AG20443 (cell line): ENCODE measurements at regions not wholly inside any gene's neighbourhood (a gene's known extent, or its start where the extent isn't known, plus 50 kb on each side); places are given as distances from the start of the nearest gene placed in this dataset.

ENCODE experiments used
- DNase-seq: peaks from one replicate; pipeline ENCODE4 v3.0.0; 2012; ENCODE audit warnings: low spot score, mixed read lengths

DNA sequence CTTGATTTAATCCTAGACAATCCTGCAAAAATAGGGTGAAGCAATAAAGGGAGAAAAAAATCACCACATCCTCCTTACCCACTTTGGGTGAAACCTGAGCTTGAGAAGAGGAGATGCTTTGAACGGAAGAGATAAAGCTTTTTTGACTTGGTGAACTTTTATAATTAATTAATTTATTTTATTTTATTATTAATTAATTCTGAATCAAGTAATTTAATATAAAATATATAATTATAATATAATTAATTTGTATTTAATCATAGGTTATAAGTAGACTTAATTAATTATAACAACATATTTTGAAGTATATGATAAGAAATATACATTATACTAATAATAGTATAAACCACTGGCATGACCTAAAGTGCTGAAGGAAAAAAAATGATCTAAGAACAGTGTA lies 2164.8 kb downstream of the LRRC4C start:
- DNase-seq = no peak

DNA sequence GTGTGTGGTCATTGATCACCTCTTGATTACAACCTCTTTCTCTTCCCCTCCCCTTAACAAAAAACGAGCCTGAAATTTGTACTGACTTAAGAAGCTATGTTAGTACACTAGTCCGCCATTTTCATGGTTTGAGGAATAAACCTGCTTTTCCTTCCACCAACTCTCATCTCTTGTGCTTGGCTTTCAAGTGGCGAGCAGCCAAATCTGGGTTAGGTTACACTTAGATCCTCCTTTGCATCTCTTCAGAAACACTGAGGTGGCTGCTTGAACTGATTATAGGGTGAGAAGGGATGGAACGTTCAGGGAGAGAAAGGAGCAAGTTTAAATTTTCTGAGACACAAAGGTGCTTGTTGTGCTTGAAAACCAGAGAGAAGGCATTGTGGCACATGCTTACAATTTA lies 2171.4 kb downstream of the LRRC4C start:
- DNase-seq = no peak

DNA sequence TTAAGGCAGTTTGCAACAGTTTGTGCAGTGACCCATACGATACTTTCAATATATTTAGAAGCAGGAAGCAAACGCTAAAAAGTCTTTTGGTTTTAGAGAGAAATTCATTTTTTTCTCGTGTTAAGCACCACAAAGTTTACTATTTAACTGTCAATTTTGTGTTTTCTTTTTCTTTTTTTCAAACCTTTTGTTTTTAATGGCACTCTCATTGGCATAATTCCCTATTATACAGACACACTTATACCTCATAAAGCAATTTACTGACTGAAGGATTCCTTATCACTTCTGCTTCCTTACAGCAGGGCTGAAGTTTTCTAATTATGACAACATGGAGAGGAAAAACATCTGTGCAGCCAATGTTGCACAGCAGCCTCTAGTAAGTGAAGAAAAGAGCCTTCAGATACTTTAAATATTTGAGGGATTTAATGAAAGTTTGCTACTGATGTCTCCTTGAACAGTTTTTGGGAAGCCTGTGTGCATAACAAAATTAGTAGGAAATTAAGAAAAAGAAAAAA lies 2191.2 kb downstream of the LRRC4C start:
- no peak for DNase-seq

DNA sequence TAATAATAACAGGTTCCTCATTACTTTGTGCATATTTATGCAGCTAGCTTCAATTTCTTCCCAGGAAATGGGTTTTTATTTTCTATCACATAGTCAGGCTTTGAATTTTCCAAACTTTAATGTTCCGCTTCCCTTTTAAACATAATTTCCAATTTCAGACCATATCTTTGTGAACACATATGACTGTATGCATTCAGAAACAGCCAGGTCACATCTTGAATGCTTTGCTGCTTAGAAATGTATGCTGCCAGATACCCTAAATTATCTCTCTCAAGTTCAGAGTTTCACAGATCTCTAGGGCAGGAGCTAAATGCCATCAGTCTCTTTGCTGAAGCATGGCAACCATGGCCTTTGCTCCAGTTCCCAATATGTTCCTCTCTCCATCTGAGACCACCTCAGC lies 2203.8 kb downstream of the LRRC4C start:
- no peak for DNase-seq

DNA sequence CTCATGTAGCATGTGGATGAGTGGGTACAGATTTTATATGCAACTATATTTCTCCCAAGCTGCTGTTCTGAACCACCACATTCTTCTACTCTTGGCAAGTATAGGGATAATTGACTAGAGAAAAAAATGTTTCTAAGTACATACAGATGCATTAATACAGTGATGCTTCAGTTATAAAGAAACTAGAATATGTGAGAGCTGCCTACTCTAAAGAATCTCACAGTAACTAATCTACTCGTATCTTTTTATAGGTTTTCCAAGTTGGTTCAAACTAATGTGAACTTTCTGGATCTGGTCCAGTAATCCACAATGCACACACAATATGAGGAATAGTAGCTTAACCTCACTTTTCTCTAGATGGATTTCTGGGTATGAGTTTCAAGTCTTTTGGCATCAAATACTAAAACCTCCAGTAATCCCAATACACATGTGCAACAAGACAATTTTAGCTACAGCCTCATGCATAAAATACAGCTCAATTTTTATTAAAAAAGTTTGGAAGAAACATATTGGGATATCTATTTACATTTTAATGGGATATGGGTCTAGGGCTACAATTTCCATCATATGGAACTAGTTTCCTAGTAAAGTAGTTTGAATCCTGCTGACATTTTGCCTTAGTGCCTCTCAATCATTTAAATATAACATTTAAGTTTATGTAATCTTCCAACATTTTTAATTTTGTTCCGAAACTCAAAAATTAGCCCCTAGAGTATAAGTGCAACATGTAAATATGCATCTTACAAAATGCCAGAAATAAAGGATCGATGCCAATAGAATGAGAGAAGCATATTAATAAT lies 2209.7 kb downstream of the LRRC4C start:
- no peak for DNase-seq

DNA sequence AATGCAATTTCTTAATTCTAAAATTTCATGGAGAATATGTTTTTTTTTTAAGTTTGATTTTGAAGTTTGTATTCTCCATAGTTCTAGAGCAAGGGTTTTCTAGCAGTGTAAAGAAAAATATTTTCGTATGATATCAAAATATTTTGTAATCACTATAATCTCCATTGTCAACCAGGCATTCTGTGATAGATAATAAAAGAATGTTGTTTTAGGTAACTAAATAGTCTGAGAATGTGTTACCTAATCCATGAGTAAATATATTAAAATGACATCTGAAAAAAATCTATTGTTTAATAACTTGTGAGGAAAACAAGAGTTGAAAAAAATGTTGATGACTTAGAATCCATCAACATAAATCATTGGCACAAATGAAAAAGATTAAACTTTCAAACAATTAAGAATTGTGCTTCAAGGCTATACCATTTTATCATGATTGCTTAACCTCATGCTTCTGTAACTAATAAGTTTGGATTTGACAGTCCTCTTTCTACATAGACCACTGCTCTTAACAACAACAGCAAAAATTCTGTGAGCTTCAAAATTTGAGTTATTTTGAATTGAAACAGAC lies 2211.8 kb downstream of the LRRC4C start:
- no peak for DNase-seq

DNA sequence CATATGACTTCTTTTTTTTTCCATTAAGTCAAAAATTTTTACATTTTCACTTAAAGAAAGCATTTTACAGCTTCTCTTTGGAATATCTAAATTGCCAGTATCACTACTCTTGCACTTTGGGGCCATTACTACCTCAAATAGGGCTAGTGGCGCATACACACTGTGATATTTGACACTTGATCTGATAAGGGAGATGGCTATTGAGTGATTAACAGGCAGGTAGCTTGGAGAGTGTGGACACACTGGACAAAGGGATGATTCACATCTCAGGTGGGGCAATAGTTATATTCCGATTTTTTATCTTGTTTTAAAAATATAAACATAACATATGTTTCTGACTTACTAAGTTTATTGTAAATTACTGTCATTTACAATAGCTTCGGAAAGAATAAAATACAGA lies 2219.9 kb downstream of the LRRC4C start:
- no peak for DNase-seq

DNA sequence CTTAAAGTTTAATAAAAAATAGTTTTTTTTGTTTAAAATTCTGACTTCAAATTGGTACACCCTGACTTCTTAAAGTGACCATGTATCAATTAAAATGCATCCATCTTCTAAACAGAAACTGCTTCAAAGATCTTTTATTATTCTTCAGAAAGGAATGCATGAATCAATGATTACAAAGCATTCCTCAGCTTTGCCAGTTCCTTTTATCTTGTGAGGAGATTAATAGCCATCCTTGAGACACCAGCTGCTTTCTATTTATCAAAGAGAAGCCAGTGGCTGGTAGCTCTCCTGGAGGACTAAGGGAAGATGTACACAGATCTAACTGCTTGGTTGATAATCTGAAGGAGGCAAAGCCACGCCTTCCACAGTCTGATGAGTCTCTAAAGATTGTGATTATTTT lies 2222.5 kb downstream of the LRRC4C start:
- no peak for DNase-seq

DNA sequence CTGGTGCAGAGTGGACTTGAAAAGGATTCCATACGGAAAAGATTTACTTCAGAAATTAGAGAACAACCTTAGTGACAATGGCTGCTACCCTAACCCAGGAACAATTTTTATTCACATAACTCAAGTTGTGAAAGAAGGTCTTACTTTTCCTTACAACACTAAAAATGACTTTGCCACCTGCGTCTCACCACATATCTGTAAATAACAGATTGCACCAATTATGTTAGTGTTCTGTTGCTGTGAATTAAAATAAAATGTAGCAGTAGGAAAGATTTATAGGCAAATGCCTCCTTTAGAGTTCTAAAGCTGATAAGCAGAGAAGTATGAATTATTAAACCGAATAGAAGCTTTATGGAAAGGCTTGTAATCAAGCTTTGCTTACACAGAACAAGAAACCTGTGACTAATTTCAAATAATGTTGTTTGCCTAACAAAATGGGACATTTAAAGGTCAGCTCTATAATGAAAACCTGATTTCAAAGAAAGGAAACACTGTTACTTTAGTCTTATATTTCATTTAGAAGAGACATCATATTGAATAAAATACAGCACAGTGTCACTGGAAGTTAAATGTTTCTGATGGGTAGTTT lies 2237.8 kb downstream of the LRRC4C start:
- no peak for DNase-seq

DNA sequence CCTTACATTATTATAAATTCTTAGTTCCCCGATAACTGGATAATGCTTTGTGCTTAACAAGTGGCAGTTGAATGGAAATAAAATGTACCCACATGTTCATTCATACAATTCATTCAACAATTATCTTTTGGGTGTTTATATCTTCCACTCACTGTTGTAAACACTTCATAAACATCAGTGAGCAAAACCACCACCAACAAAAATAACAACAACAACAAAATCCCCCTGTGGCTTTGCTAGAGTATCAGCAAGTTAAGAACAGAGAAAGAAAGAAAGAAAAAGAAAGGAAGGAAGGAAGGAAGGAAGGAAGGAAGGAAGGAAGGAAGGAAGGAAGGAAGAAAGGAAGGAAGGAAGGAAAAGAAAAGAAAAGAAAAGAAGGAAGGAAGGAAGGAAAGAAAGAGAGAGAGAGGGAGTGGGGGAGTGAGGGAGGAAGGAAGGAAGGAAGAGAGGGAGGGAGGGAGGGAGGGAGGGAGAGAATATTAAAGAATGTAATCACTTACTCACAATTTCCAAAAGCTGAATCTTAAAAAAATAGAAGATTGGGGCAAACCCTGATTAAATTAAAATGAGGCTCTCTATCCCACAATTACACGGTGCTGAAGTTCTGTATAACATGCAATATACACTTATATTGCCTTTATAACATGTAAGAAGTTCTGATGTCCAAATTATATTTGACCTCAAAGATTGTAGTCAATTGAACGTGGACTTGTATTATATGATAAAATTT lies 2238.8 kb downstream of the LRRC4C start:
- DNase-seq = no peak

DNA sequence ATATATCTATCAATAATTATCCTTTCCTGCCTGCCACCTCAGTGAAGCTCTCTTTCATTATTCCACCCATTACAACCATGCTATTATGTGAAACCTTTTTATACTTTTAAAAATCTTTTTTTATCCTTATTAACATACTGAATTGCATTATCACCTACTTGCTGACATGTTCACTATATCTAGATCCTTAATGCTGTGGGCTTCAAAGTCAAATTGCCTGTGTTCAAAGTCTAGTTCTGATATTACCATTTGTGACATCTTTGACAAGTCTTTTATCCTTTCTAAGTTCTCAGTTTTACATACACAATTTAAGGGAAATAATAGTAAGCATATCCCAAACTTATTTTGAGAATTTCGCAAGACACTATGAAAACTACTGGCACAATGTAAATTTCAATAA lies 2239.4 kb downstream of the LRRC4C start:
- DNase-seq = no peak

DNA sequence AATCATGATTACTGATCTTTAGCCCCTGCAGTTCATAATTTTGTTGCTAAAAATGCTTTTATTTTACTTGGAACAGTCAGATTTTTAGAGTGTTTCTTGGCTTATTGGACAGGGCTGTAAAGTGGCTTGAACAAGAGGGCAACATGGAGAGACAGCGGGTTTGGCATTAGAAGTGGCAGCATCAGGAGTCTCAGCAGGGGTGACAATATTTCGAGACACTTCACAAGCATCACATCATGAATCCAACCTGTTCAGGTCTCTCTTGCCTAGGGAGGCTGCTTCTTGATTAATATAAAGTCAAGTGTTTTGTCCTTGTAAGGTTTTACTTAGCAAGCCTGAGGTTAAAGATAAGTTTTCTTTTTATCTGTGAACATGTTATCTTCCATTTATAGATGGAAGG lies 2249.5 kb downstream of the LRRC4C start:
- DNase-seq = no peak

DNA sequence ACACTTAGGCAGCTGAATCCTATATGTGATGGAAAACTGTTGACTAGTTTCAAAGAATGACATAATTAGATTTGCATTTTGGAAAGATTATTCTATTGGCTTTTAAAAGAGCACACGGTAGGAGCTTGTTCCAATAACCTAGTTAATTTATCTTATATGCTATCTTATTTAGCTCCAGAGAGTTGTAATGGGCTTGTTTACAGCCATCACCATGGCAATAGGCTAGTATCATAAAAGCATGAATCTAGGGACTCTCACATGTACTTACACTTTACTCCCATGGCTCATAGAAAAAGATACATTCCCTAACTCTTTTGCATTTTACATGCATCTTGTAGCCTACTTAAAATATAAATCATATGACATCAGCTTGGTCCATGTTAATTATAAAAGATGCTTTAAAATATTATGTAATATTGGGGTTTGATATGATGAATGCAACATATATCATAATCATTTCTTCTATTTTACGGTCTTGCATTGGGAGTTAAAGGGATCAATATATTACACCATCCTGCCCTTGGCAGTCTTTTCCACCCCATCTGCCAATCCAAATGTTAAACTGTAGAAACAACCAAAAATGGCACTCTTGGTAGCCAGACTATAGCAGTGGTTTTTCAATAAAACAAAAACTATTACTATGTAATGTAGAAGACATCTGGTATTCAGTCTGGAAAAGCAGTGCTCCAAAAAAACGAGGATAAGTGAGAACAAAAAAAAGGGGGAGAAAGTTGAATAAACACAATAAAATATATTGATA lies 2254.0 kb downstream of the LRRC4C start:
- DNase-seq = no peak

DNA sequence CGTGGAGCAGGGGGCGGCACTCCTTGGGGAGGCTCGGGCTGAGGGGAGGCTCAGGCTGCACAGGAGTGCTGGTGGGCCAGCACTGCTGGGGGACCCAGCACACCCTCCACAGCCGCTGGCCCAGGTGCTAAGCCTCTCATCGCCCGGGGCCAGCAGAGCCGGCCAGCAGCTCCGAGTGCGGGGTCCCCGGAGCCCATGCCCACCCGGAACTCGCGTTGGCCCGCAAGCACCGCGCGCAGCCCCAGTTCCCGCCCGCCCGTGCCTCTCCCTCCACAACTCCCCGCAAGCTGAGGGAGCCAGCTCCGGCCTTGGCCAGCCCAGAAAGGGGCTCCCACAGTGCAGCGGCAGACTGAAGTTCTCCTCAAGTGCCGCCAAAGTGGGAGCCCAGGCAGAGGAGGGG lies 2266.8 kb downstream of the LRRC4C start:
- DNase-seq = no peak

DNA sequence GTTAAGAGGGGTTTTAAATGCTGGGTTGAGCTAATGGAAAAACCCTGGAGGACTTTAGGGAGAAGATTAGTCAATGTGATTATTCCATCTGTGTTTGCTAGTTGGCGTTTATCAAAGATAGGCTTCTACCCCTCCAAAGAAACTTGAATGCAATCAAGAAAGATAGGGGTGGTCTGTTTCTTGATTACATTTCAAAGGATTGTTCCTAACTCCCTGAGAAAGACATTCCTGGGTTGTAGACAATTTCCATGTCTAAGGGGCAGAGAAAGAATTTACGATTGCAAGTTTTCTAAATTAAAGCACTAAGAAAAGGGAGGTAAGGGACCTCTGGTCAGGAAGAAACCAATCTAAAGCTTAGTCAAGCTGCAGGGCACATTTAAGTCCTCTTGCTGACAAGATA lies 2268.7 kb downstream of the LRRC4C start:
- DNase-seq = no peak

DNA sequence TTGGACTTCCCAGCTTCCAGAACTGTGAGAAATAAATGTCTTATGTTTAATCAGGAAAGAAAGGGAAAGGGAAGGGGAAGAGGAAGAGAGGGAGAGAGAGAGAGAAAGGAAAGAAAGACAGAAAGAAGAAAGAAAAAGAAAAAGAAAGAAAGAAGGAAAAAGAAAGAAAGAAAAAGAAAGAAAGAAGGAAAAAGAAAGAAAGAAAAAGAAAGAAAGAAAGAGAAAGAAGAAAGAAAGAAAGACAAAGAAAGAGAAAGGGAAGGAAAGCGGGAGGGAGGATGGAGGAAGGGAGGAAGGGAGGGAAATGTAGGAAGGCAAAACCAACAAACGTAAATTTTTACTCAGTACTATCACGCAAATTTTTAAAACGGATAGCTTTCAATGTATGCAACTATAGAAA lies 2281.8 kb downstream of the LRRC4C start:
- no peak for DNase-seq

DNA sequence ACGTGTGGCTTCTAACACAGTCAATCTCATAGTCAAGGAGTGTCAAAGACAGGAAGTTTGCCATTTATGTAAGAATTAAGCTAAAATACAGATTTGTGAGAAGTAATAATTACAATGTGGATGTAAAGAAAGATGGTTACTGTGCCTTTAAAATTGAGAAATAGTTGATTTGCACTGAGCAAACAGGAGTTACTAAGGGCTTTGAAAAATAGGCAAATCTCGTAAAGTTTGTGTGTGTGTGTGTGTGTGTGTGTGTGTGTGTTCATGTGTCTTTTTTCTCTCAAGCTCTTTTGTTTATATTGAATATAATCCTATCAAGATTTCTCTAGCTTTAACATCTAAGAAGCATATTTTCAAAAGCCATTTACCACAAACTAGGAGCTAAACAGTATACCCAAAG lies 2284.5 kb downstream of the LRRC4C start:
- no peak for DNase-seq

DNA sequence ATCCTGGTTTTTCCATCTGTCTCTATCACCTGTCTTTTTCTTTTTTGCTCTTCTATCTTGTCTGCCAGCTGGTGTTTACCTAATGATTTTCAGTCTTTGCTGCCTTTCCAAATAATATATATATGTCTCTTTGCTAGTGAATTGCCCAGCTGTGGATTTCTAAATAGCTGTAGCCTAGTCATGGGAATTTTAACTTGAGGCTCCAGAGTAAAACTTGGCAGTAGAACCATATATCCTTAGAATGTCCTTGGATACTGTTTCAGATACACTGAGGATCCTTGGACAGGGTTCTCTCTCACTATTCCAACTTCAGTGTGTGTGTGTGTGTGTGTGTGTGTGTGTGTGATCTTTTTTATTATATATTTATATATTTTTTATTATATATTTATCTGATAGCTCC lies 2285.3 kb downstream of the LRRC4C start:
- DNase-seq = no peak

DNA sequence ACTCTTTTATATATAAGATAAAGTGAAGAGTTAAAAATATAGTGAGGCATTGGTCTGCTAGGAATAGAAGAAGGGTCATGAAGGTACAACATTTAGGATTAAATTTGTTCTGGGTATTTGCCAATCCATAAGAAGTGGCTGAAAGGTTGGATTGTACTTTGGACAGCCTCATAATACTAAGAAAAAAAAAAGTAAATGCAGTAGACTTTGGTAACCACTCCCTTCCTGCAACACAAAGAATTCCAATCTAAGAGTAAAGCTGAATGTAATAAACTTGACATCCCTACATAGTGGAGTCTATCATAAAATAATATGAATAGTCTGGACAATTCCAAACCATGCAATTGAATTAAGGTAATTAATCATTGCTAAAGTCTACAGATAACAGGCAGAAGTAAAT lies 2294.4 kb downstream of the LRRC4C start:
- no peak for DNase-seq

DNA sequence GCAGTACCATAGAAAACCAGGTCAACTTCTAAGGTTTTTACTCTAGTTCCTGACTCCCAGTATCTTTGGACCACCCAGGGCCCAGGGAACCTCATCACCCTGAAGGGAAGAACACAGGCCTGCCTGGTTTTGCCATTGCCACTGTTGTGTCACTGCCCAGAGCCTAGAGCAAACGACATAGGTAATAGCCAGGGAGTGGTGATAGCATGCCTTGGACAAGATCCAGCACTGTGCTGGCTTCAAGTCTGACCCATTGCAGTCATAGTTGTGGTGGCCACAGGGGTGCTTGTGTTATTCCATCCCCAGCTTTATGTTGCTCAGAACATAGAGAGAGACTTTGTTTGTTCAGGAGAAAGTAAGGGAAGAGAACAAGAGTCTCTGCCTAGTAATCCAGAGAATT lies 2310.2 kb downstream of the LRRC4C start:
- no peak for DNase-seq

DNA sequence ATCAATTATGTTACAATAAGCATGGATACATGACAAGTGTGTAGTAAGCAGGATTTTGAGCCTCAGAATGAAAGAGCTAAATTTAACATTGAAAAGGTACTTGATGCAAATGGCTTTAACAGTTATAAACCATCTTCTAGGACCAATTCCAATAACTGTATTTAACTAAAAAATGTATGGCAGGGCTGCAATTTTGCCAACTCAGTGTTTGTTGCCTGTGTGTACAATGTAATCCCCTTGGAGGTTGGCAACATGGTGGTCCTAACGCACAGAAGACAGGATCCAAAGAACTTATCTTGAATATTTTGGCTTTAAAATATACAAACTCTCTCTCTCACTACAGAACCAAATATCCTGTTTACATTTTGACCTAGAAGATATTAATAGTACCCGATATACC lies 2314.1 kb downstream of the LRRC4C start:
- DNase-seq = no peak
